NT2/D1 (cell line): ENCODE measurements at regions not wholly inside any gene's neighbourhood (a gene's known extent, or its start where the extent isn't known, plus 50 kb on each side); places are given as distances from the start of the nearest gene placed in this dataset.

Experiments
- DNase-seq: peaks from one replicate; pipeline ENCODE4 v3.0.0-alpha.2; 2011; ENCODE audit warnings: low read depth, low spot score
- H3K27me3 ChIP-seq: 2 replicates; pipeline ENCODE4 v1.6.0; 2011; ENCODE audit warnings: mild to moderate bottlenecking; ENCODE audit not compliant: insufficient read length, insufficient read depth
- H3K36me3 ChIP-seq: 2 replicates; pipeline ENCODE4 v1.6.1; 2011; ENCODE audit warnings: mild to moderate bottlenecking, low read length, mixed read lengths; ENCODE audit not compliant: insufficient read depth, insufficient read length
- H3K4me1 ChIP-seq: 2 replicates; pipeline ENCODE4 v1.5.1; 2011; ENCODE audit not compliant: insufficient read depth, insufficient read length
- H3K4me3 ChIP-seq: 2 replicates; pipeline ENCODE4 v1.5.1; 2011; ENCODE audit warnings: low read depth; ENCODE audit not compliant: insufficient read length
- H3K9ac ChIP-seq: 2 replicates; pipeline ENCODE4 v1.6.0; 2011; ENCODE audit warnings: low read depth; ENCODE audit not compliant: insufficient read length
- H3K9me3 ChIP-seq: 2 replicates; pipeline ENCODE4 v1.5.1; 2011; ENCODE audit warnings: mild to moderate bottlenecking, low read length; ENCODE audit not compliant: insufficient read depth
- SUZ12 ChIP-seq: IDR thresholded peaks from 2 replicates; pipeline ENCODE4 v1.6.1; 2011; ENCODE audit not compliant: insufficient read length, insufficient read depth; ENCODE audit errors: extremely low read depth
- YY1 ChIP-seq: IDR thresholded peaks from 2 replicates; pipeline ENCODE4 v1.6.1; 2011; ENCODE audit not compliant: insufficient read length, insufficient read depth
- ZNF274 ChIP-seq: IDR thresholded peaks from 2 replicates; pipeline ENCODE4 v1.6.1; 2011; ENCODE audit warnings: mild to moderate bottlenecking, low read depth, low read length

GRCh38 chr18:47758000-47758399 lies 172.5 kb downstream of the SMAD2 start:
- H3K4me3 ChIP-seq, result no peak overlapping the region
- H3K27me3 ChIP-seq, result no peaks in the 10 kb centered on the region
- H3K9ac ChIP-seq, result no peak overlapping the region
- no peak for DNase-seq
- H3K4me1 ChIP-seq, result no peaks in the 10 kb centered on the region
- H3K9me3 ChIP-seq, result peaks cover 19% of the 10 kb centered on the region
- H3K36me3 ChIP-seq, result no peaks in the 10 kb centered on the region
- TF ChIP-seq ZNF274 (no peak), YY1 (no peak), SUZ12 (no peak)

- DNase-seq, result peak; percentile 47
- Histone ChIP-seq H3K9me3 (peaks cover 18% of the 10 kb centered on the region), H3K4me1 (no peaks in the 10 kb centered on the region), H3K9ac (no peak overlapping the region), H3K27me3 (no peaks in the 10 kb centered on the region), H3K4me3 (no peak overlapping the region), H3K36me3 (no peaks in the 10 kb centered on the region)
- TF ChIP-seq ZNF274, result no peak
- TF ChIP-seq SUZ12, result no peak
- TF ChIP-seq YY1, result no peak
Observed at GRCh38 chr18:47756364-47757016, 174.0 kb downstream of the SMAD2 start.

GRCh38 chr18:47755102-47755456 lies 175.4 kb downstream of the SMAD2 start:
- Histone ChIP-seq H3K9ac (no peak overlapping the region), H3K4me1 (no peaks in the 10 kb centered on the region), H3K4me3 (no peak overlapping the region), H3K36me3 (no peaks in the 10 kb centered on the region), H3K27me3 (no peaks in the 10 kb centered on the region), H3K9me3 (peaks cover 11% of the 10 kb centered on the region; the same call in 1 of the 2 replicates)
- DNase-seq, result no peak
- TF ChIP-seq YY1 (no peak), ZNF274 (no peak), SUZ12 (no peak)

- Histone ChIP-seq H3K9me3 (peaks cover 11% of the 10 kb centered on the region; the same call in 1 of the 2 replicates), H3K27me3 (no peaks in the 10 kb centered on the region), H3K4me1 (no peaks in the 10 kb centered on the region), H3K4me3 (peak overlapping the region; percentile 45), H3K9ac (peak overlapping the region; percentile 21), H3K36me3 (no peaks in the 10 kb centered on the region)
- no peak for TF ChIP-seq YY1
- no peak for TF ChIP-seq SUZ12
- TF ChIP-seq ZNF274, result no peak
- peak; percentile 63 for DNase-seq
Observed at GRCh38 chr18:47754311-47755101, 176.0 kb downstream of the SMAD2 start.

- H3K9ac ChIP-seq, result no peak overlapping the region
- no peak for DNase-seq
- H3K4me3 ChIP-seq, result no peak overlapping the region
- no peaks in the 10 kb centered on the region for H3K36me3 ChIP-seq
- peaks cover 6% of the 10 kb centered on the region; the same call in 1 of the 2 replicates for H3K9me3 ChIP-seq
- no peaks in the 10 kb centered on the region for H3K4me1 ChIP-seq
- no peak for TF ChIP-seq ZNF274
- TF ChIP-seq SUZ12, result no peak
- no peak for TF ChIP-seq YY1
- H3K27me3 ChIP-seq, result peaks cover 7% of the 10 kb centered on the region
Observed at GRCh38 chr18:47752796-47753645, 177.4 kb downstream of the SMAD2 start.

- Histone ChIP-seq H3K36me3 (no peaks in the 10 kb centered on the region), H3K27me3 (peaks cover 7% of the 10 kb centered on the region), H3K4me1 (no peaks in the 10 kb centered on the region), H3K4me3 (no peak overlapping the region), H3K9ac (no peak overlapping the region), H3K9me3 (peaks cover 7% of the 10 kb centered on the region; the same call in 1 of the 2 replicates)
- TF ChIP-seq ZNF274 (no peak), SUZ12 (no peak), YY1 (no peak)
- no peak for DNase-seq
Observed at GRCh38 chr18:47750889-47751423, 179.5 kb downstream of the SMAD2 start.

- H3K4me3 ChIP-seq, result no peak overlapping the region
- no peaks in the 10 kb centered on the region for H3K36me3 ChIP-seq
- peaks cover 7% of the 10 kb centered on the region for H3K27me3 ChIP-seq
- DNase-seq, result no peak
- H3K4me1 ChIP-seq, result no peaks in the 10 kb centered on the region
- peaks cover 7% of the 10 kb centered on the region; the same call in 1 of the 2 replicates for H3K9me3 ChIP-seq
- no peak overlapping the region for H3K9ac ChIP-seq
- no peak for TF ChIP-seq YY1
- no peak for TF ChIP-seq ZNF274
- no peak for TF ChIP-seq SUZ12
Observed at GRCh38 chr18:47749600-47749973, 180.9 kb downstream of the SMAD2 start.
